Endodermal cell (in vitro differentiated cells): ENCODE measurements at regions not wholly inside any gene's neighbourhood (a gene's known extent, or its start where the extent isn't known, plus 50 kb on each side); places are given as distances from the start of the nearest gene placed in this dataset.

Experiments used
- DNase-seq: peaks from one replicate; pipeline ENCODE4 v3.0.0-alpha.2; 2017
- H3K27ac ChIP-seq: 2 replicates; pipeline ENCODE4 v1.5.1; 2013; ENCODE audit warnings: mild to moderate bottlenecking, low read depth, low read length, moderate library complexity
- H3K27me3 ChIP-seq: 2 replicates; pipeline ENCODE4 v1.6.1; 2013; ENCODE audit warnings: mild to moderate bottlenecking, low read length, moderate library complexity; ENCODE audit not compliant: insufficient read depth, control insufficient read depth, poor library complexity, severe bottlenecking
- H3K36me3 ChIP-seq: 2 replicates; pipeline ENCODE4 v1.7.0; 2013; ENCODE audit warnings: mild to moderate bottlenecking, low read length, moderate library complexity; ENCODE audit not compliant: control insufficient read depth, insufficient read depth
- H3K4me1 ChIP-seq: one replicate; pipeline ENCODE4 v1.7.0; 2013; ENCODE audit warnings: low read length; ENCODE audit not compliant: control insufficient read depth, insufficient read depth
- H3K4me3 ChIP-seq: 2 replicates; pipeline ENCODE4 v1.5.1; 2013; ENCODE audit warnings: mild to moderate bottlenecking, low read length, moderate library complexity
- H3K9ac ChIP-seq: 2 replicates; pipeline ENCODE4 v1.6.1; 2013; ENCODE audit warnings: mild to moderate bottlenecking, low read length, moderate library complexity; ENCODE audit not compliant: poor library complexity, severe bottlenecking; ENCODE audit errors: extremely low read depth
- H3K9me3 ChIP-seq: 2 replicates; pipeline ENCODE4 v1.6.1; 2013; ENCODE audit warnings: mild to moderate bottlenecking, low read length, moderate library complexity; ENCODE audit not compliant: control insufficient read depth
- H3K27ac Mint-ChIP-seq: 2 replicates; pipeline ENCODE4 v1.8.0; 2020; ENCODE audit warnings: mixed read lengths
- H3K27me3 Mint-ChIP-seq: 2 replicates; pipeline ENCODE4 v1.8.0; 2021; ENCODE audit warnings: mild to moderate bottlenecking, mixed read lengths; ENCODE audit not compliant: insufficient read depth
- H3K36me3 Mint-ChIP-seq: 2 replicates; pipeline ENCODE4 v1.8.0; 2020; ENCODE audit warnings: low read depth, mixed read lengths
- H3K4me1 Mint-ChIP-seq: 2 replicates; pipeline ENCODE4 v1.8.0; 2020; ENCODE audit warnings: mixed read lengths
- H3K4me3 Mint-ChIP-seq: 2 replicates; pipeline ENCODE4 v1.8.0; 2020; ENCODE audit warnings: mild to moderate bottlenecking, moderate library complexity, mixed read lengths
- H3K9me3 Mint-ChIP-seq: 2 replicates; pipeline ENCODE4 v1.8.0; 2020; ENCODE audit warnings: mild to moderate bottlenecking, mixed read lengths
- CTCF ChIP-seq: fragments of 200-600 bp; sonication (generic); conservative IDR thresholded peaks from 2 replicates; pipeline ENCODE4 v1.5.0; 2021; ENCODE audit warnings: antibody characterized with exemption, mild to moderate bottlenecking
- WGBS, 2 experiments: methylation state at CpG; one replicate each; pipeline versions ENCODE4 v1.1.5 to v1.1.7; 2013; ENCODE audit warnings: missing lambda C conversion rate in 2 of 2, mixed read lengths in 1 of 2; ENCODE audit not compliant: insufficient coverage in 1 of 2, insufficient read length in 1 of 2; 5-methylcytosine and 5-hydroxymethylcytosine counted together

- Mint-ChIP-seq H3K27me3 (no peaks in the 10 kb centered on the region), H3K27ac (no peak overlapping the region), H3K9me3 (no peaks in the 10 kb centered on the region), H3K36me3 (no peaks in the 10 kb centered on the region), H3K4me3 (no peak overlapping the region), H3K4me1 (no peaks in the 10 kb centered on the region)
- Histone ChIP-seq H3K9ac (no peak overlapping the region), H3K27ac (no peak overlapping the region), H3K27me3 (no peaks in the 10 kb centered on the region), H3K9me3 (no peaks in the 10 kb centered on the region), H3K4me1 (no peaks in the 10 kb centered on the region), H3K36me3 (no peaks in the 10 kb centered on the region), H3K4me3 (no peak overlapping the region)
- no peak for TF ChIP-seq CTCF
- 88 to 92% methylated on average over 3 of the region's 3 CpGs for WGBS, 2 experiments
- DNase-seq = no peak
These were observed 371.7 kb upstream of the IRX4 start for GRCh38 chr5:2254406-2254805.

GRCh38 chr5:2253040-2253975 is 370.6 kb upstream of the IRX4 start:
- Mint-ChIP-seq H3K4me1 (no peaks in the 10 kb centered on the region), H3K27me3 (no peaks in the 10 kb centered on the region)
- TF ChIP-seq CTCF = no peak

GRCh38 chr5:2251751-2252150 is 369.0 kb upstream of the IRX4 start:
- no peak for TF ChIP-seq CTCF
- H3K36me3 Mint-ChIP-seq = no peaks in the 10 kb centered on the region
- no peaks in the 10 kb centered on the region for H3K9me3 ChIP-seq
- no peak overlapping the region for H3K4me3 Mint-ChIP-seq
- no peak overlapping the region for H3K4me3 ChIP-seq
- H3K27me3 Mint-ChIP-seq = peaks cover 2% of the 10 kb centered on the region
- no peaks in the 10 kb centered on the region for H3K4me1 ChIP-seq
- 91 to 100% methylated on average over 4 to 10 of the region's 10 CpGs for WGBS, 2 experiments
- no peak overlapping the region for H3K9ac ChIP-seq
- H3K9me3 Mint-ChIP-seq = peaks cover 5% of the 10 kb centered on the region
- no peaks in the 10 kb centered on the region for H3K27me3 ChIP-seq
- no peaks in the 10 kb centered on the region for H3K36me3 ChIP-seq
- H3K27ac Mint-ChIP-seq = no peak overlapping the region
- H3K27ac ChIP-seq = no peak overlapping the region
- DNase-seq = no peak
- no peaks in the 10 kb centered on the region for H3K4me1 Mint-ChIP-seq

More at GRCh38 chr5:2253040-2253975, 370.6 kb upstream of the IRX4 start:
- no peaks in the 10 kb centered on the region for H3K9me3 ChIP-seq
- Mint-ChIP-seq H3K27ac (no peak overlapping the region), H3K36me3 (no peaks in the 10 kb centered on the region), H3K4me3 (no peak overlapping the region), H3K9me3 (no peaks in the 10 kb centered on the region)
- H3K27me3 ChIP-seq = no peaks in the 10 kb centered on the region
- no peaks in the 10 kb centered on the region for H3K36me3 ChIP-seq
- no peak overlapping the region for H3K4me3 ChIP-seq
- no peaks in the 10 kb centered on the region for H3K4me1 ChIP-seq
- WGBS, 2 experiments = 92 to 95% methylated on average over 5 to 14 of the region's 19 CpGs
- no peak overlapping the region for H3K9ac ChIP-seq
- DNase-seq = no peak
- H3K27ac ChIP-seq = no peak overlapping the region
